GM18867 (cell line): ENCODE measurements at regions not wholly inside any gene's neighbourhood (a gene's known extent, or its start where the extent isn't known, plus 50 kb on each side); places are given as distances from the start of the nearest gene placed in this dataset.

Experiments
- ATAC-seq: cut with Tn5 transposase; IDR thresholded peaks from one replicate; pipeline ENCODE4 v1.9.1; 2021; ENCODE audit warnings: mild to moderate bottlenecking, moderate library complexity; ENCODE audit not compliant: unreplicated experiment

DNA sequence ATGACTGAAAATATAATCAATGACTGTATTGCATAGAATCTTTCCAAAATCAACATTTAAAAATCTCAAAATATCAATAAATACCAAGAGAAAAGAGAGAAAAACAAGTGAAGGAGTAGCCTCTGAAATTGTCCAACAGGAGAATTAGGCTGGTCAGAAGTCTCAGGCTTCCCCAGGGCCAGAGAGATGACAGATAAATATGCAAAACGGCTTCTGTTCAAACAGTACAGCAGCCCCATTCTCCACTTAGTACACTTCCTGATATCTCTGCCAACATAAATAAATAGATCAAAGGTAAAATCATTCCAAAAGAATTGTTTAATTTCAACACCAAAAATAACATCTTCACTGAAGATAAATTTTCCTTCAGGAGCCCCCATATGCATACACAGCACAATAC is 204.7 kb upstream of the GABRA2 start:
- no peak for ATAC-seq

DNA sequence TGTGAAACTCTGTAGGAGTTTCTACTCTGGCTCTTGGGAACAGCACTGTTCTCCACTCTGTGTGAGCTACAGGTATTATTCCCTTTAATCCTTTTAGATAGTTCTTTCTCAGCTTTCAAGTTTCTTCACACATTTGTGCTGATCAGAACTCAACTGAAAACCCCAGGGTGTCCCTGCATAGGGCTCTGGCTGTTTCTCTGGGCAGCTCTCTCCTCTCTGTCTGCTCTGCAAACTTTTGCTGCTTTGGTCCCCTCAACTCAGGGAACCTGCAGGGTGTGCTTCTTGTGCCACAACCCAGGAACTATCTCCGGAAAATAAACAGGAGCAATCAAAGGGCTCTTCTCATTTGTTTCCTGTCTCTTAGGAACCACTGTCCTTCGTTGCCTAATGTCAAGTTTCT is 196.6 kb upstream of the GABRA2 start:
- ATAC-seq, result no peak

- no peak for ATAC-seq
Measured at GRCh38 chr4:46581677-46582076, 191.7 kb upstream of the GABRA2 start.

GRCh38 chr4:46554760-46555465 is 165.0 kb upstream of the GABRA2 start:
- ATAC-seq, result no peak

DNA sequence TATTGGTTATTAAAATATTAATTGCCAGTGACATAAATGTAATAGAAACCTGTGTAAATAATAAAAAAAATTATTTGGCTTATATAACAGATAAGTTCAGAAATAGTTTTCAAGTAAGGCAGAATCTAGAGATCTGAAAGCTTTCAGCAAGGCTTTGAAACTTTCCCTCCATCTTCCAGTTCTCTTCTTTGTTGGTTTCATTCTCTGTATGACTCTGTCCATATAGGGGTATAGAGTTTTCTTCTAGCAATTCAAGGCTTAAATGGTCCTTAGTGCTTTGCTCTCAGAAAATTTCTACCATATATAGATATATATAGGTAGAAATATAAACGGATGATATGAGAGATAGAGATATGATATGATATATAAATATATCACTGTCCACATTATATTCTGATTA is 160.5 kb upstream of the GABRA2 start:
- ATAC-seq, result peak; percentile 65

DNA sequence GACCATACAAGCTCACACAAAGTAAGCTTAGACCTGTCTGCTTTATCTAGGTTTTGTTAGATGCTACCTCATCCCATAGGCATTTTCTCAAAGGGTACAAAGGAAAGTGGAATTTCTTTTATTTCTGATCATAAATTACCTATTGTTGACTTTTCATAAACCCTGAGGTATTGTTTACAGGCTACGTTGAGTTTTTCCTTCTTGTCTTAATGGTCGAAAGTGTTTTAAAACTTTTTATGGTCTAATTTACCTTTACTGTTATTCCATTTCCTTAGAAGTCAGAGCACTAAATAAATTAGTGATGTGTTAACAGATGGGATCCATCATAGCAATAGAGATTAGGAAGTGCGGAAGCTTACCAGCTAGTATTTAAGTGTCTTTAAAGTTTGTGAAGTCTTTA is 159.2 kb upstream of the GABRA2 start:
- ATAC-seq, result no peak

GRCh38 chr4:46524751-46525150 is 134.8 kb upstream of the GABRA2 start:
- ATAC-seq, result no peak

GRCh38 chr4:46520361-46520760 is 130.4 kb upstream of the GABRA2 start:
- no peak for ATAC-seq

DNA sequence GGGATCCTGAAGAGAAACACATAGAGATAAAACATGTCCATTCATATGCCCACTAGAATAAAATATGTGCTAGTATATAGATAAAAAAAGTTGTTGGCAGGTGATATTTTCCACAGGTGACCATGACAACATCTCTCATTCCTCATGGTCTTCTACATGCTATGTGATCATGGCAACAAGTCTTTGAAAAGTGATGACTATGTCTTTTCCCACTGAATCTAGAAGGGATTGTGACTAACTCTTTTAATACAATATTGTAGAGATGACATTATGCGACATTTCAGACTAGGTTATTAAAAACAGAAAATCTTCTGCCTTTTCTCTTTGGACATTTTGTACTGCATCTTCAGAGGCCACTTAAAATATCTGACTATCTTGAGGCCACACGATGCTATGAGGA is 126.0 kb upstream of the GABRA2 start:
- no peak for ATAC-seq

GRCh38 chr4:46508216-46508615 is 118.3 kb upstream of the GABRA2 start:
- ATAC-seq, result no peak

DNA sequence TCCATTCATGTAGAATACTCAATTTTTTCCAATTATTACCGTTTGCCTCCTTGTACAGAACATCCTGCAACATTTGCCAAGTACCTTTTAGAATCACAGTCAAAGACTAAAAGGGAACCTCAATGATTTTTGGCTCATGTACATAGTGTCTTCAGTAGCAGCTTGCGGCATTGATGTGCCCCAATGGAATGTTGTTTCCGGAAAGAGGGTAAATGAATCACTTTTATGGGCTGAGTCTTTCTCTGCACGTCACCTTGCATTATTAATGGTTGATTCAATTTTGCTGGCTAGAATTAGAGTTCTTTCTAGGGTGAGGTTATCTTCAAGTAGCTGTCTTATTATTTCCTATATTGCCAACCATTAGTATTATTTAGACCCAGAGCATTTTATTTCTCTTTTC is 116.9 kb upstream of the GABRA2 start:
- ATAC-seq, result no peak

- ATAC-seq, result no peak
Measured at GRCh38 chr4:46505131-46505530, 115.2 kb upstream of the GABRA2 start.

GRCh38 chr4:46503739-46504138 is 113.8 kb upstream of the GABRA2 start:
- no peak for ATAC-seq

- ATAC-seq, result no peak
Measured at GRCh38 chr4:46492394-46492793, 102.5 kb upstream of the GABRA2 start.

- no peak for ATAC-seq
Measured at GRCh38 chr4:46491455-46491854, 101.5 kb upstream of the GABRA2 start.

DNA sequence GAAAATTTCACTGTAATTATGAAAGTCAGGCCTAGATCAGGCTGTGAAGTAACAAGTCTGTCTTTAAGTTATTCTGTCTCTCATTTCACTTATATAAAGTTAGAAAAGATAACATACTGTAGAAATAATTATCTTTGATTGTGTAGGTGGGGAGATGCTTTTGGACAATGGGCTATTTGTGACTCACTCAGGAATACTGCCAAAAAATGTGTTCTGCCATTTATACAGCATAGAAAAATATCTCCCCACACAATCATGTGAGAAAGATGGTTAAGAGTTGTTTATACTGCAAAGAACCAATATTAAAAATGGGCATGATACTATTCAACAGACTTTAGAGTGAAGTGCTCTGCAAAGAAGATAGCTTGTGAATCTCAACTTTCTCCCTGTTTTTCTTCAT is 95.0 kb upstream of the GABRA2 start:
- ATAC-seq, result no peak

- ATAC-seq, result no peak
Measured at GRCh38 chr4:46462733-46463132, 72.8 kb upstream of the GABRA2 start.

DNA sequence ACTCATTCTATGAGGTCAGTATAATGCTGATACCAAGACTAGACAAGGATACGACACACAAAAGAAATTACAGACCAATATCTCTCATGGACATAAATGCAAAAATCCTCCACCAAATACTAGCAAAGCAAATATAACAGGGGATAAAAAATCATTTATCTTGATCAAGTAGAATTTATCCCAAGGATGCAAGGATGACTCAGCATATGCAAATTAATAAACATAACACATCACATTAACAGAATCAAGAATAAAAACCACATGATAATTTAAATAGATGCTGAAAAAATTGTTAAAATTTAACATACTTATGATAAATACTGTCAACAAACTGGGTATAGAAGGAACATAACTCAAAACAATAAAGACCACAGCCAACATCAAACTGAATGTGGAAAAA is 69.4 kb upstream of the GABRA2 start:
- ATAC-seq, result no peak

DNA sequence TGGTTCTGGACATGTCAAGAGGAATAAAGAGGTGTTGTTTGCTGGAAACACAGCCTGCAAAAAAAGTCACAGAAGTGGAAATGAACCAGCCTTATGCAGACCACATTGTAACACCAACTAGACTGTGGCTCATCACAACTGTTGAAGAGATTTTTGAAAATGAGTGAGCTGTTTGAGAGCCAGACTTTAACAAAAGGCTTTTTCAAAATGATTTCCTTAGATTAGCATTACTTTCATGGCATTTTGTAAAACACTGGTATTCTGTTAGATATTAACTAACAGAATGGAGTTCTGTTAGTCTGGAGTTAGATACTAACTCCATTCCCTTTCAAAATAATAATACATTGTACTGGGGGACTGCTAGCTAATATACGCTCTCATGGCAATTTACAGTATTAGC is 60.6 kb upstream of the GABRA2 start:
- ATAC-seq, result no peak

DNA sequence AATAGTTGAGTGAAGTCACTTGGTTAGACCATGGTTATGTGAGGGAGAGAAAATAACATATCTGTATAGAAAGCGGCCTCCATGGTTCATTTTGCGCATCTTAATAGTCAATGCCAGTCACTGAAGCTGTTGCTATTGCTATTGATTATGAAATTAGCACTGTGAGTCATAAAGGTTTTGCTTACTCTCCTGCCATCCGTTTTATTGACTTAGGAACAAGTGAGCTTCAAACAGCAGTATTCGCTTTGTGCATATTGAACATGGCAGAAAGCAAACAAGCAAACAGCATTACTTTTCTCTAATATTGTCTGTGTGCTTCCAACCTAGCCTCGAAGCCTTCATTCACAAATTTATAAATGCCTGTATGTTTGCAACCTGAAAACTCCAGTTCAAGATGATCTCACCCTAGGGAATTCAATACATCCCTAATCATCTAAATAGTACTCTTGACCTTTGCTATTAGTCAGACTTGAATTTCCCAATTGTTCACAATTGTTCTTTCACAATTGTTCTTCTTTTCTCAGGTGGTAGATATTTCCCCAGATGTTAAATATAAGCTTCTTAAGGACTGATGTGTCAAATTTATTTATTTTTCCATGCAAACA is 55.9 kb upstream of the GABRA2 start:
- no peak for ATAC-seq

DNA sequence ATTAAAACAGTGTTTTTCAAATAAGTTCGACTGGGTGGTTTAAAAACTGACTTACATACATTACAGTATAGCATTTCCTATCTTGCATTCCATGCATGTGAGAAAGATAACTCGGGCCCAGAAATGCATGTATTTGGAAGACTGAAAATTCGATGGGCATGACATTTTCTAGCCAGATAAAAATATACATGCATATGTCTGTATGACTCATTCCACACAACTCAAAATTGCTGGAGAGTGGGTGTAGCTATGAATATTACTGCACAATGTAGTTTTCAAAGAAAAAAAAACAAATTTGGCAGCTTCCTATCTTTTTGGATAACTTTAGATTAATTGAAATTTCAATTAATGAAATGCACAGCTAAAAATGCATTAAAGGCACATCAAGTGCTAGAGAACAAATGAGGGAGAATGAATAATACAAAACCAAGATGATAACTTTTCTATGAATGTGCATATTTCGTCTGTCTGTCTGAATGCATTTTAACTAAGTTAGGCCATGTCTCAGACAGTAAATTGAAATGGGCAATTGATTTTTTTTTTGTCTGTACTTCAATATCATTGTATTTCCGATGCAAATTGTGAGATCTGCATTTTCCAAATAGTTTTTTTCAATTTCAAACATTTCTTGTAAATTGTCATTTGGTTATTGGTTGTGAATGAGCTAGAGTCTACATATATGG is 54.5 kb upstream of the GABRA2 start:
- ATAC-seq, result no peak

DNA sequence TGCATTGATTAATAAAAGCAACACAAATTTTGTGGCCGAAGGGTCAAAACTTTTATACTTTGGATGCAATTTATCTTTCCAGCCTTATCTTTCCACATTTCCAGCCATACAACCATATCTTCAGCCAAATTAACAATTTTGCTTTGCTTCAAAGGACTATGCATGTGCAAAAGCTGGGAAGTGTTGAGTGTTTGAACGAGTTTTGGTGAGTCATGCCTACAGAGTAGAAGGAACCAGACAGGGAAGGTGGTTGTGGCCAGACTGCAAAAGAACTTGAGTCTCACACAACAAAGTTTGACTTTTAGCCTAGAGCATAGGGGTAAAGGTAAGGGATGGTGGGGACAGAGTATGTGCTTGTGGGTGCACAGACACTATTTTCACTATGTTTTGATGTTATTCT is 53.0 kb upstream of the GABRA2 start:
- no peak for ATAC-seq
